ENCODE measurements at regions not wholly inside any gene's neighbourhood (a gene's known extent, or its start where the extent isn't known, plus 50 kb on each side); places are given as distances from the start of the nearest gene placed in this dataset.

GRCh38 chr4:138428611-138429010 lies 186.5 kb upstream of the SLC7A11 start:
- DNase-seq (ENCODE audit: low spot score, unreplicated experiment), result no peak
- Mint-ChIP-seq H3K4me1 (ENCODE audit: low read depth) (no peaks in the 10 kb centered on the region), H3K4me3 (ENCODE audit: low read depth) (no peak overlapping the region), H3K27ac (no peak overlapping the region), H3K9me3 (ENCODE audit: low read depth) (peaks cover 14% of the 10 kb centered on the region), H3K36me3 (ENCODE audit: insufficient read depth) (no peaks in the 10 kb centered on the region), H3K27me3 (no peaks in the 10 kb centered on the region)
- no peak for TF ChIP-seq CTCF (IDR thresholded peaks at IDR 0.05; ENCODE audit: unreplicated experiment)

- Mint-ChIP-seq H3K9me3 (ENCODE audit: low read depth) (peaks cover 3% of the 10 kb centered on the region), H3K4me3 (ENCODE audit: low read depth) (no peak overlapping the region), H3K27me3 (no peaks in the 10 kb centered on the region), H3K36me3 (ENCODE audit: insufficient read depth) (no peaks in the 10 kb centered on the region), H3K4me1 (ENCODE audit: low read depth) (no peaks in the 10 kb centered on the region), H3K27ac (no peak overlapping the region)
- TF ChIP-seq CTCF (IDR thresholded peaks at IDR 0.05; ENCODE audit: unreplicated experiment), result no peak
- DNase-seq (ENCODE audit: low spot score, unreplicated experiment), result no peak
Observed at GRCh38 chr4:138426786-138427185, 184.6 kb upstream of the SLC7A11 start.

- H3K9me3 Mint-ChIP-seq (ENCODE audit: low read depth), result peaks cover 3% of the 10 kb centered on the region
- no peaks in the 10 kb centered on the region for H3K27me3 Mint-ChIP-seq
- no peak overlapping the region for H3K27ac Mint-ChIP-seq
- DNase-seq (ENCODE audit: low spot score, unreplicated experiment), result no peak
- no peaks in the 10 kb centered on the region for H3K4me1 Mint-ChIP-seq (ENCODE audit: low read depth)
- no peaks in the 10 kb centered on the region for H3K36me3 Mint-ChIP-seq (ENCODE audit: insufficient read depth)
- no peak for TF ChIP-seq CTCF (IDR thresholded peaks at IDR 0.05; ENCODE audit: unreplicated experiment)
- H3K4me3 Mint-ChIP-seq (ENCODE audit: low read depth), result no peak overlapping the region
Observed at GRCh38 chr4:138420471-138420870, 178.3 kb upstream of the SLC7A11 start.

- no peak overlapping the region for H3K27ac Mint-ChIP-seq
- no peaks in the 10 kb centered on the region for H3K9me3 Mint-ChIP-seq (ENCODE audit: low read depth)
- no peaks in the 10 kb centered on the region for H3K36me3 Mint-ChIP-seq (ENCODE audit: insufficient read depth)
- TF ChIP-seq CTCF (IDR thresholded peaks at IDR 0.05; ENCODE audit: unreplicated experiment), result no peak
- DNase-seq (ENCODE audit: low spot score, unreplicated experiment), result no peak
- H3K4me3 Mint-ChIP-seq (ENCODE audit: low read depth), result no peak overlapping the region
- H3K4me1 Mint-ChIP-seq (ENCODE audit: low read depth), result no peaks in the 10 kb centered on the region
- H3K27me3 Mint-ChIP-seq, result no peaks in the 10 kb centered on the region
Observed at GRCh38 chr4:138414202-138414601, 172.1 kb upstream of the SLC7A11 start.

GRCh38 chr4:138413273-138413672 lies 171.1 kb upstream of the SLC7A11 start:
- Mint-ChIP-seq H3K27me3 (no peaks in the 10 kb centered on the region), H3K27ac (no peak overlapping the region), H3K36me3 (ENCODE audit: insufficient read depth) (no peaks in the 10 kb centered on the region), H3K4me1 (ENCODE audit: low read depth) (no peaks in the 10 kb centered on the region), H3K4me3 (ENCODE audit: low read depth) (no peak overlapping the region), H3K9me3 (ENCODE audit: low read depth) (no peaks in the 10 kb centered on the region)
- DNase-seq (ENCODE audit: low spot score, unreplicated experiment), result no peak
- TF ChIP-seq CTCF (IDR thresholded peaks at IDR 0.05; ENCODE audit: unreplicated experiment), result no peak

All from progenitor cell of endocrine pancreas (in vitro differentiated cells).